Astrocyte of the cerebellum (primary cell): ENCODE measurements at regions not wholly inside any gene's neighbourhood (a gene's known extent, or its start where the extent isn't known, plus 50 kb on each side); places are given as distances from the start of the nearest gene placed in this dataset.

Source experiments
- DNase-seq: peaks from one replicate; pipeline ENCODE4 v3.0.0-alpha.2; 2011; ENCODE audit warnings: low read depth
- H3K4me3 ChIP-seq: 2 replicates; pipeline ENCODE4 v1.5.1; 2011; ENCODE audit warnings: mild to moderate bottlenecking, low read depth, low read length, moderate library complexity
- in situ Hi-C: cut with HindIII; loops from 2 replicates; pipeline ENCODE4 v1.10.0; 2017; ENCODE audit warnings: low sequenced_read_pairs
- TF ChIP-seq, protein P1 (sequence below): IDR thresholded peaks from 2 replicates; pipeline ENCODE4 v1.5.1; 2012; ENCODE audit warnings: low read length, low read depth, moderate library complexity, mild to moderate bottlenecking; ENCODE audit errors: missing control alignments

DNA sequence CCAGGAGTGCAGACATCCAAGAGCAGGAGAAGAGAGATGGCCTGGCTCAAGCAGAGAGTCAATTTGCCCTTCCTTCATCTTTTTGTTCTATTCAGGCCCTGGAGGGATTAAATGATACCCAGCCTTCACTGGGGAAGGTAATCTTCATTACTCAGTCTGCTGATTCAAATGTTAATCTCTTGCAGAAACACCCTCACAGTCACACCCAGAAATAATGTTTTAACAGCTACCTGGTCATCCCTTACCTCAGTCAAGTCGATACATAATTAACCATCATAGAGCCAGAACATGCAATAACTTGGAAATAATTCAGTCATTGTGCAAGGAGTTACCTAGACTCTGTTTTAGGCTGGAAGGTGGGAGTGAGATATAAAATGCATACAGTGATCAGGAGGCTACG lies 163.7 kb upstream of the TNP1 start:
- no peak for DNase-seq
- in situ Hi-C loops: no loop called here
- TF ChIP-seq, protein P1, sequence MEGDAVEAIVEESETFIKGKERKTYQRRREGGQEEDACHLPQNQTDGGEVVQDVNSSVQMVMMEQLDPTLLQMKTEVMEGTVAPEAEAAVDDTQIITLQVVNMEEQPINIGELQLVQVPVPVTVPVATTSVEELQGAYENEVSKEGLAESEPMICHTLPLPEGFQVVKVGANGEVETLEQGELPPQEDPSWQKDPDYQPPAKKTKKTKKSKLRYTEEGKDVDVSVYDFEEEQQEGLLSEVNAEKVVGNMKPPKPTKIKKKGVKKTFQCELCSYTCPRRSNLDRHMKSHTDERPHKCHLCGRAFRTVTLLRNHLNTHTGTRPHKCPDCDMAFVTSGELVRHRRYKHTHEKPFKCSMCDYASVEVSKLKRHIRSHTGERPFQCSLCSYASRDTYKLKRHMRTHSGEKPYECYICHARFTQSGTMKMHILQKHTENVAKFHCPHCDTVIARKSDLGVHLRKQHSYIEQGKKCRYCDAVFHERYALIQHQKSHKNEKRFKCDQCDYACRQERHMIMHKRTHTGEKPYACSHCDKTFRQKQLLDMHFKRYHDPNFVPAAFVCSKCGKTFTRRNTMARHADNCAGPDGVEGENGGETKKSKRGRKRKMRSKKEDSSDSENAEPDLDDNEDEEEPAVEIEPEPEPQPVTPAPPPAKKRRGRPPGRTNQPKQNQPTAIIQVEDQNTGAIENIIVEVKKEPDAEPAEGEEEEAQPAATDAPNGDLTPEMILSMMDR: no peak
- H3K4me3 ChIP-seq: no peak overlapping the region

DNA sequence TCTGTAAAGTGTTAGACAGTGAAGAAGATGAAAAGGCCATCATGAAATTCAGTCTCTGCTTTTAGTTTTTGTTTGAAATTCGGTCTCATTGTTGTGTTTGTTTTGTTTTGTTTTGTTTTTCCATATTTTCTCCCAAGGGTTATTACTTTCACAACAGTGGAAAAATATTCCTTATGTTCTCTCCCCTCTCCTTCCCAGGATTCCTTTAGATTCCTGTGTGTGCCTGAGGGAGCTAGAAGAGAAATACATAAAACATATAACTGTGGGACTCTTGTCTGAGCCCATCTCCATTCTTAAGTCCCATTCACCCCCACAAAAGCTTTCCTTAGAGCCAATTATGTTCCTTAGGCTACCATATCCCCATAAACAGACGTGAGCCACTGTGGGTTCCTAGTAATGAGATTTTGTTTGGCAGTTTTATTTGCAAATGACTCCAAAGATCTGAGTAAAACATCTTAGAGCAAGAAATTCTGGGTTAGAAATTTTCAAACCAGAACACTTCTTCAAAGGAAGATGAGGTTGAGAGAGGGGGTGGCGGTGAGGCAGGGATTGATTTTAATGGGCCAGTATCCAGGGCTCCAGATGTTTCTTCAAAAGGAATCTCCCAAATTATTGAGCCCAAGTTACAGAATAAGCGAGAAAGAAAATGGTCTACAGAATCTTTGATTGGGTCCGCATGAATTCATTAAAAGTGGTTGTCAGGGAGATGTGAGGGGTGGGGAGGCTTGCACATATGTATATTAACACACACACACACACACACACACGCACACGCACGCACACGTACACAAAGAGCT lies 157.8 kb upstream of the TNP1 start:
- H3K4me3 ChIP-seq: no peak overlapping the region
- in situ Hi-C loops: no loop called here
- DNase-seq: no peak
- TF ChIP-seq, protein P1: no peak

DNA sequence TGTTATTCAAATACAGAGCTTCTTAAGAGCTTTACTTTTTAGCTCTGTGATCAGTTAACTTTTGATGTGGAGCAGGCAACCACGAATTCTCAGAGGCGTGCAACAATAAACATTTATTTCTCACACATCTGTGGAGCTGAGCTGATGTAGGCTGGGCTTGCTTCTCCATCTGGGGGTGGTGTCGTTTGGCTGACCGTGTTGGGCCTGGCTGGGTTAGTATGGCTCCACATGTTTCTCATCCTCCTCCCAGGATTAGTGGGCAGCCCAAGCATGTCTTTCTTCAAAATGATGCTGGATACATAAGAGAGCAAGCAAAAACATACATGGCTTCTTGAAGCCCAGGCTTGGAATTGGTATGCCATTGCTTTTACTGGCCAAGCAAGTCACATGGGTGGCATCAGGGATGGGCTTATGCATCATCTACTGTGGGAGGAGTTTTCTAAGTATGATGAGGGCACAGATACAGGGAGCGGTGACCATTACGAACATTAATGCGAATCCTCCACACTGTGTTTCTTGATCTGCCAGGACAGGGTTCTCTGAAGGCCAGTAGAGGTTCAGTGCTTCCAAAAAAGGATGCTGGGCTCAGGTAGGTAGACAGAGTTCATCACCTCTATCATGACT lies 157.0 kb upstream of the TNP1 start:
- in situ Hi-C loops: no loop called here
- no peak for DNase-seq
- no peak overlapping the region for H3K4me3 ChIP-seq
- TF ChIP-seq, protein P1: no peak

DNA sequence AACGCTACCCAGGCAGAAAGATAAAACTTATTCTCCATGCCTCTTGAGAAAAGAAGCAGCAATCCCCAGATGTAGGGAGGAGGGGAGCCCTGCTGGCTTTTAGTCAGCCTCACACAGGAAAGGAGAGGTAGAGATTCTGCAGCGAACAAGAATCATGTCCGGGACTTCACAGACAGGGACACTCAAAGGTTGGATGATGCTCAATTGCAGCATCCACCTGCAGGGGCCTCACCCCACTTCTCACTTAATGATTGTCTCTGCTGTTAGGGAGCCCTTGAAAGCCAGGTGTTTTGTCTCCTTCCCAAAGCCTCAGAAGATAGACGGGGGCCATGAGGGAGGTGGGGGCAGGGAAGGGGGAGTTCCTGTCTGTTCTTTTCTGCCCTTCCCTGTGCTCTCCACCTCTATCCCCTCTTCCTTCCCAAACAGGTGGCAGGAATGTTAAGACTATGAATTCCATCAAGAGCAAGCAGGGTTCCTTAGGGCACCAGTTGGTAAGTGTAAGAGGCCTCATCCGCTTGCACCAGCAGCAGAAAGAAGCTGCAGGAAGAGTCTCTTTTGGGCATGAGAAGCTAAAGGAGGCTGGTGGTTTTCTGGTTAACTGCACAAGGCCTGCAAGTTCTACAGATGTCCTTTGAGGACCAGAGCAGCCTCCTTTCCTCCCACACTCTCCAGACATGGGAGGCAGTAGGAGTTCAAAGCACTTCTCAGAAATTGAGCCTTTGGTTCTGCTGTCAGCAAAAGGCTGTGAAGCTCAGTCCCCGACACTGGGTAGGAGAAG lies 154.7 kb upstream of the TNP1 start:
- no peak overlapping the region for H3K4me3 ChIP-seq
- in situ Hi-C loops: no loop called here
- TF ChIP-seq, protein P1: no peak
- DNase-seq: no peak

DNA sequence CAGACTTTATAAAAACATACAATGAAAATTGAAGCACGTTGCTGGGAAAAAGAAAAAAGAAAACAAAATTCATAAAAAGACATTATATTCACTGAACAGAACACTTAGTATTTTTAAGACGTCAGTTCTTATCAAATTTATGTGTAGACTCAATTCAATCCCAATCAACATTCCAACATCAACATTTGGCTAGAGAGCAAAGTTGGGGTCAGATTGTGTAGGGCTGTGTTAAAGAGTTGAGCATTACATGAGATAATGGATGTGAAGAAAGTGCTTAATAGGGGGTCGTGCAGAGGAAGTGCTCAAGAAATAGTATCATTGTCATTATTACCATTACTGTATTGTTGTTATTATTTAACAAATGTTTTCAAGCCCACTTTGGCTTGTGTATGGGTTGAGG lies 154.1 kb upstream of the TNP1 start:
- H3K4me3 ChIP-seq: no peak overlapping the region
- in situ Hi-C loops: no loop called here
- TF ChIP-seq, protein P1: no peak
- no peak for DNase-seq

DNA sequence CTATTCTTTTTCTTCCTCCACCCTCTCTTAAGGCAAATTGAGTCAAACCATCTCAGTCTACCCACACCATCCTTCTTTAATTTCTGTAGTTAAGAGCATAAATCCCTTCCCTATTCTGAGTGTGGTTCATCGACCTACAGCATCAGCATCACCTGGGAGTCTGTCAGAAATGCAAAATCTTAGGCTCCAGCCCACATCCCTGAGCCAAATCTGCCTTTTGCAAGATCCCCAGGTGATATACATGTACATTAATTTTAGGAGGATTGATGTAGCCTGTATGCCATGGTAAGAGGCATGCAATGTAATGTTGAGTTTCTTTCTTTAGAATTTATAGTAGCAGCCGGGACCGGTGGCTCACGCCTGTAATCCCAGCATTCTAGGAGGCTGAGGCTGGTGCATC lies 151.7 kb upstream of the TNP1 start:
- in situ Hi-C loops: no loop called here
- no peak overlapping the region for H3K4me3 ChIP-seq
- TF ChIP-seq, protein P1: no peak
- no peak for DNase-seq
